ENCODE measurements at regions not wholly inside any gene's neighbourhood (a gene's known extent, or its start where the extent isn't known, plus 50 kb on each side); places are given as distances from the start of the nearest gene placed in this dataset.
"Not testable (repeated sequence)": the region's sequence is repeated elsewhere in the genome, so short reads cannot be mapped to it uniquely, and the experiment has no call there.

- no peak for DNase-seq (ENCODE audit: low read depth)
These were observed 440.9 kb upstream of the KLF12 start for GRCh38 chr13:74574964-74575728.

- no peak for DNase-seq (ENCODE audit: low read depth)
These were observed 439.4 kb upstream of the KLF12 start for GRCh38 chr13:74573654-74574053.

- DNase-seq (ENCODE audit: low read depth) = no peak
These were observed 437.6 kb upstream of the KLF12 start for GRCh38 chr13:74571811-74572210.

GRCh38 chr13:74570834-74571233 lies 436.6 kb upstream of the KLF12 start:
- no peak for DNase-seq (ENCODE audit: low read depth)

- DNase-seq (ENCODE audit: low read depth) = no peak
These were observed 435.8 kb upstream of the KLF12 start for GRCh38 chr13:74570046-74570445.

- no peak for DNase-seq (ENCODE audit: low read depth)
These were observed 435.0 kb upstream of the KLF12 start for GRCh38 chr13:74569251-74569650.

- DNase-seq (ENCODE audit: low read depth) = no peak
These were observed 433.3 kb upstream of the KLF12 start for GRCh38 chr13:74567485-74567884.

GRCh38 chr13:74562381-74562780 lies 428.2 kb upstream of the KLF12 start:
- DNase-seq (ENCODE audit: low read depth) = no peak

- no peak for DNase-seq (ENCODE audit: low read depth)
These were observed 427.0 kb upstream of the KLF12 start for GRCh38 chr13:74561155-74561554.

- no peak for DNase-seq (ENCODE audit: low read depth)
These were observed 426.1 kb upstream of the KLF12 start for GRCh38 chr13:74560325-74560724.

GRCh38 chr13:74557870-74558269 lies 423.7 kb upstream of the KLF12 start:
- DNase-seq (ENCODE audit: low read depth) = no peak

GRCh38 chr13:74555651-74556420 lies 421.6 kb upstream of the KLF12 start:
- no peak for DNase-seq (ENCODE audit: low read depth)

- DNase-seq (ENCODE audit: low read depth) = no peak
These were observed 421.0 kb upstream of the KLF12 start for GRCh38 chr13:74555276-74555625.

GRCh38 chr13:74554569-74555275 lies 420.5 kb upstream of the KLF12 start:
- DNase-seq (ENCODE audit: low read depth) = no peak

- no peak for DNase-seq (ENCODE audit: low read depth)
These were observed 415.8 kb upstream of the KLF12 start for GRCh38 chr13:74550039-74550438.

- not testable (repeated sequence) for DNase-seq (ENCODE audit: low read depth)
These were observed 402.4 kb upstream of the KLF12 start for GRCh38 chr13:74536649-74537048.

- no peak for DNase-seq (ENCODE audit: low read depth)
These were observed 399.0 kb upstream of the KLF12 start for GRCh38 chr13:74533226-74533625.

- DNase-seq (ENCODE audit: low read depth) = no peak
These were observed 395.8 kb upstream of the KLF12 start for GRCh38 chr13:74530011-74530410.

GRCh38 chr13:74528734-74529513 lies 394.7 kb upstream of the KLF12 start:
- no peak for DNase-seq (ENCODE audit: low read depth)

GRCh38 chr13:74523057-74523456 lies 388.9 kb upstream of the KLF12 start:
- DNase-seq (ENCODE audit: low read depth) = no peak

GRCh38 chr13:74511523-74511922 lies 377.3 kb upstream of the KLF12 start:
- DNase-seq (ENCODE audit: low read depth) = no peak

- no peak for DNase-seq (ENCODE audit: low read depth)
These were observed 353.0 kb upstream of the KLF12 start for GRCh38 chr13:74487091-74487722.
